GM10266 (cell line): ENCODE measurements at regions not wholly inside any gene's neighbourhood (a gene's known extent, or its start where the extent isn't known, plus 50 kb on each side); places are given as distances from the start of the nearest gene placed in this dataset.

Experiments used
- DNase-seq: peaks from one replicate; pipeline ENCODE4 v3.0.0; 2012; ENCODE audit errors: extremely low spot score
- CTCF ChIP-seq: IDR thresholded peaks from 2 replicates; pipeline ENCODE4 v1.5.1; 2012; ENCODE audit warnings: mild to moderate bottlenecking, low read depth; ENCODE audit not compliant: control insufficient read depth, insufficient read depth; ENCODE audit errors: missing control alignments

- DNase-seq, result no peak
- no peak for TF ChIP-seq CTCF
Observed at GRCh38 chr21:14857529-14857928, 207.3 kb downstream of the NRIP1 start.

GRCh38 chr21:14850394-14850793 is 214.4 kb downstream of the NRIP1 start:
- TF ChIP-seq CTCF, result no peak
- no peak for DNase-seq

- DNase-seq, result no peak
- TF ChIP-seq CTCF, result no peak
Observed at GRCh38 chr21:14846621-14847020, 218.2 kb downstream of the NRIP1 start.

- no peak for TF ChIP-seq CTCF
- DNase-seq, result no peak
Observed at GRCh38 chr21:14844001-14844400, 220.8 kb downstream of the NRIP1 start.

- TF ChIP-seq CTCF, result no peak
- DNase-seq, result no peak
Observed at GRCh38 chr21:14842601-14843000, 222.2 kb downstream of the NRIP1 start.

- no peak for DNase-seq
- TF ChIP-seq CTCF, result no peak
Observed at GRCh38 chr21:14841511-14842472, 223.0 kb downstream of the NRIP1 start.

GRCh38 chr21:14838400-14838799 is 226.4 kb downstream of the NRIP1 start:
- DNase-seq, result no peak
- TF ChIP-seq CTCF, result no peak
